Stimulated activated CD8-positive, alpha-beta memory T cell treated with anti-CD3 and anti-CD28 coated beads, Interleukin-7, amount 100 ng/mL, for 1 hour (primary cell): ENCODE measurements at regions not wholly inside any gene's neighbourhood (a gene's known extent, or its start where the extent isn't known, plus 50 kb on each side); places are given as distances from the start of the nearest gene placed in this dataset.
"Not testable (repeated sequence)": the region's sequence is repeated elsewhere in the genome, so short reads cannot be mapped to it uniquely, and the experiment has no call there.

Experiments used
- DNase-seq, 2 donors: peaks; one replicate each; pipeline ENCODE4 v3.0.0-alpha.2; 2020; ENCODE audit warnings: low read depth in 2 of 2

- DNase-seq, result no peak
Measured at GRCh38 chr1:195748969-195749368, 859.3 kb downstream of the KCNT2 start.

- no peak for DNase-seq
Measured at GRCh38 chr1:195745189-195746010, 862.8 kb downstream of the KCNT2 start.

- DNase-seq, result no peak
Measured at GRCh38 chr1:195744256-195744655, 864.0 kb downstream of the KCNT2 start.

GRCh38 chr1:195740862-195741261 lies 867.4 kb downstream of the KCNT2 start:
- DNase-seq, result no peak

GRCh38 chr1:195738966-195739650 lies 869.1 kb downstream of the KCNT2 start:
- no peak for DNase-seq

GRCh38 chr1:195735140-195735539 lies 873.1 kb downstream of the KCNT2 start:
- DNase-seq, result no peak

GRCh38 chr1:195733826-195734225 lies 874.4 kb downstream of the KCNT2 start:
- no peak for DNase-seq

GRCh38 chr1:195733408-195733807 lies 874.8 kb downstream of the KCNT2 start:
- DNase-seq, result no peak

GRCh38 chr1:195731385-195731784 lies 876.9 kb downstream of the KCNT2 start:
- DNase-seq, result no peak

- DNase-seq, result no peak
Measured at GRCh38 chr1:195723796-195724194, 884.4 kb downstream of the KCNT2 start.

- not testable (repeated sequence) for DNase-seq
Measured at GRCh38 chr1:195722852-195723795, 885.1 kb downstream of the KCNT2 start.

- not testable (repeated sequence) for DNase-seq
Measured at GRCh38 chr1:195722146-195722545, 886.1 kb downstream of the KCNT2 start.

- DNase-seq, result no peak
Measured at GRCh38 chr1:195721210-195721971, 886.8 kb downstream of the KCNT2 start.

- DNase-seq, result no peak
Measured at GRCh38 chr1:195717651-195718050, 890.6 kb downstream of the KCNT2 start.

GRCh38 chr1:195715652-195716051 lies 892.6 kb downstream of the KCNT2 start:
- DNase-seq, result no peak

GRCh38 chr1:195714248-195714647 lies 894.0 kb downstream of the KCNT2 start:
- no peak for DNase-seq

GRCh38 chr1:195709821-195710220 lies 898.4 kb downstream of the KCNT2 start:
- no peak for DNase-seq

GRCh38 chr1:195704028-195704427 lies 904.2 kb downstream of the KCNT2 start:
- no peak for DNase-seq

- no peak for DNase-seq
Measured at GRCh38 chr1:195701149-195701548, 907.1 kb downstream of the KCNT2 start.

GRCh38 chr1:195697130-195697529 lies 911.1 kb downstream of the KCNT2 start:
- no peak for DNase-seq

GRCh38 chr1:195686764-195687163 lies 921.5 kb downstream of the KCNT2 start:
- no peak for DNase-seq
